NB4 (cell line): ENCODE measurements at regions not wholly inside any gene's neighbourhood (a gene's known extent, or its start where the extent isn't known, plus 50 kb on each side); places are given as distances from the start of the nearest gene placed in this dataset.

ENCODE experiments used
- MYC ChIP-seq: IDR thresholded peaks from 2 replicates; pipeline ENCODE4 v1.6.1; 2011; ENCODE audit warnings: low read depth, low read length
- POLR2A ChIP-seq: IDR thresholded peaks from 2 replicates; pipeline ENCODE4 v1.6.1; 2011; ENCODE audit warnings: mild to moderate bottlenecking; ENCODE audit not compliant: insufficient read length; ENCODE audit errors: extremely low read depth
- TF ChIP-seq, protein P1 (sequence below): IDR thresholded peaks from one replicate; pipeline ENCODE4 v1.5.1; 2012; ENCODE audit warnings: low read depth, low read length
- TF ChIP-seq, protein P2 (sequence below): IDR thresholded peaks from 2 replicates; pipeline ENCODE4 v1.6.1; 2011; ENCODE audit warnings: low read depth, low read length

DNA sequence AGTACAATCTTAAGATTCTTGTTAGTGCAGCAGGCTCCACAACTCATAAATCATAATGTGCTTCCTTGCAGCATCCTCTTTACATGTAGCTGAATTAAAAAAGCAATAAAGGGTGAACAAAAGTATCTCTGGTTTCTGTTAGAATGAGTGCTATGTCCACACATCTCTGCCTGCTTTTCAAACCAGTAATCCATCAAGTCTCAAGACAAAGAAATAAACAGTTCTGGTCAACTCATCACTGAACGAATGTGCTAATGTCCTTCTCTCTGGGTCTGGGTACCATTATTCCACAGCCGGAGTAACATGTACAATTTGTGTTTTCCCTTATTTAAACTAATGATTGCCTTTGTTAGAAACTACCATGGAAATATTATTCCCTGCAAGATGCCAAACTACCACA is 273.0 kb upstream of the USP15 start:
- TF ChIP-seq, protein P1, sequence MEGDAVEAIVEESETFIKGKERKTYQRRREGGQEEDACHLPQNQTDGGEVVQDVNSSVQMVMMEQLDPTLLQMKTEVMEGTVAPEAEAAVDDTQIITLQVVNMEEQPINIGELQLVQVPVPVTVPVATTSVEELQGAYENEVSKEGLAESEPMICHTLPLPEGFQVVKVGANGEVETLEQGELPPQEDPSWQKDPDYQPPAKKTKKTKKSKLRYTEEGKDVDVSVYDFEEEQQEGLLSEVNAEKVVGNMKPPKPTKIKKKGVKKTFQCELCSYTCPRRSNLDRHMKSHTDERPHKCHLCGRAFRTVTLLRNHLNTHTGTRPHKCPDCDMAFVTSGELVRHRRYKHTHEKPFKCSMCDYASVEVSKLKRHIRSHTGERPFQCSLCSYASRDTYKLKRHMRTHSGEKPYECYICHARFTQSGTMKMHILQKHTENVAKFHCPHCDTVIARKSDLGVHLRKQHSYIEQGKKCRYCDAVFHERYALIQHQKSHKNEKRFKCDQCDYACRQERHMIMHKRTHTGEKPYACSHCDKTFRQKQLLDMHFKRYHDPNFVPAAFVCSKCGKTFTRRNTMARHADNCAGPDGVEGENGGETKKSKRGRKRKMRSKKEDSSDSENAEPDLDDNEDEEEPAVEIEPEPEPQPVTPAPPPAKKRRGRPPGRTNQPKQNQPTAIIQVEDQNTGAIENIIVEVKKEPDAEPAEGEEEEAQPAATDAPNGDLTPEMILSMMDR = no peak
- TF ChIP-seq, protein P2, sequence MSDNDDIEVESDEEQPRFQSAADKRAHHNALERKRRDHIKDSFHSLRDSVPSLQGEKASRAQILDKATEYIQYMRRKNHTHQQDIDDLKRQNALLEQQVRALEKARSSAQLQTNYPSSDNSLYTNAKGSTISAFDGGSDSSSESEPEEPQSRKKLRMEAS = no peak
- TF ChIP-seq POLR2A (no peak), MYC (no peak)
